HL-60 (cell line): ENCODE measurements at regions not wholly inside any gene's neighbourhood (a gene's known extent, or its start where the extent isn't known, plus 50 kb on each side); places are given as distances from the start of the nearest gene placed in this dataset.

ENCODE experiments used
- DNase-seq, 2 experiments: peaks; one replicate each; pipeline ENCODE4 v3.0.0-alpha.2; 2010 to 2020; ENCODE audit warnings: low read depth in 1 of 2, low spot score in 1 of 2
- H3K27ac ChIP-seq: fragments of 250-450 bp; sonication (Bioruptor Pico); replicated peaks from 2 replicates; pipeline ENCODE4 v1.5.1; 2020; ENCODE audit warnings: mild to moderate bottlenecking, moderate library complexity
- H3K27me3 ChIP-seq: fragments of 250-450 bp; sonication (Bioruptor Pico); 2 replicates; pipeline ENCODE4 v1.5.1; 2021; ENCODE audit warnings: mild to moderate bottlenecking, moderate library complexity; ENCODE audit not compliant: insufficient read depth, poor library complexity, severe bottlenecking
- H3K4me3 ChIP-seq: replicated peaks from 2 replicates; pipeline ENCODE4 v1.5.1; 2011; ENCODE audit warnings: mild to moderate bottlenecking, control low read depth, low read length; ENCODE audit not compliant: insufficient read depth
- CTCF ChIP-seq: IDR thresholded peaks from one replicate; pipeline ENCODE4 v1.5.1; 2011; ENCODE audit warnings: low read length, control low read depth, inconsistent platforms; ENCODE audit not compliant: insufficient read depth
- GABPA ChIP-seq: IDR thresholded peaks from 2 replicates; pipeline ENCODE4 v1.6.1; 2012; ENCODE audit warnings: low read depth
- POLR2AphosphoS5 ChIP-seq: IDR thresholded peaks from 2 replicates; pipeline ENCODE4 v1.6.1; 2012; ENCODE audit warnings: low read depth
- REST ChIP-seq: IDR thresholded peaks from 2 replicates; pipeline ENCODE4 v1.6.1; 2012; ENCODE audit warnings: low read depth; ENCODE audit not compliant: insufficient replicate concordance
- SPI1 ChIP-seq: IDR thresholded peaks from 2 replicates; pipeline ENCODE4 v1.6.1; 2012; ENCODE audit warnings: low read depth, mild to moderate bottlenecking, borderline replicate concordance

GRCh38 chr2:185185044-185185443, 553.6 kb upstream of the FSIP2 start:
- no peak for TF ChIP-seq GABPA
- no peak for TF ChIP-seq REST
- no peak for TF ChIP-seq POLR2AphosphoS5
- no peak for DNase-seq
- Histone ChIP-seq H3K27me3 (no peaks in the 10 kb centered on the region), H3K4me3 (no peak overlapping the region), H3K27ac (no peak overlapping the region)

GRCh38 chr2:185187421-185187820, 551.2 kb upstream of the FSIP2 start:
- no peaks in the 10 kb centered on the region for H3K27me3 ChIP-seq
- no peak overlapping the region for H3K27ac ChIP-seq
- DNase-seq = no peak
- TF ChIP-seq REST (no peak), CTCF (no peak), SPI1 (no peak)
- H3K4me3 ChIP-seq = no peak overlapping the region

- Histone ChIP-seq H3K27ac (no peak overlapping the region), H3K4me3 (no peak overlapping the region), H3K27me3 (no peaks in the 10 kb centered on the region)
- TF ChIP-seq REST (no peak), CTCF (no peak), POLR2AphosphoS5 (no peak), SPI1 (no peak), GABPA (no peak)
- no peak for DNase-seq
Measured at GRCh38 chr2:185188656-185189055, 549.9 kb upstream of the FSIP2 start.

GRCh38 chr2:185201063-185201462, 537.5 kb upstream of the FSIP2 start:
- no peak for DNase-seq
- H3K27ac ChIP-seq = no peak overlapping the region

More at GRCh38 chr2:185201063-185201462, 537.5 kb upstream of the FSIP2 start:
- TF ChIP-seq CTCF (no peak), SPI1 (no peak), GABPA (no peak), POLR2AphosphoS5 (no peak), REST (no peak)
- no peaks in the 10 kb centered on the region for H3K27me3 ChIP-seq
- no peak overlapping the region for H3K4me3 ChIP-seq
